ENCODE measurements at regions not wholly inside any gene's neighbourhood (a gene's known extent, or its start where the extent isn't known, plus 50 kb on each side); places are given as distances from the start of the nearest gene placed in this dataset.

DNA sequence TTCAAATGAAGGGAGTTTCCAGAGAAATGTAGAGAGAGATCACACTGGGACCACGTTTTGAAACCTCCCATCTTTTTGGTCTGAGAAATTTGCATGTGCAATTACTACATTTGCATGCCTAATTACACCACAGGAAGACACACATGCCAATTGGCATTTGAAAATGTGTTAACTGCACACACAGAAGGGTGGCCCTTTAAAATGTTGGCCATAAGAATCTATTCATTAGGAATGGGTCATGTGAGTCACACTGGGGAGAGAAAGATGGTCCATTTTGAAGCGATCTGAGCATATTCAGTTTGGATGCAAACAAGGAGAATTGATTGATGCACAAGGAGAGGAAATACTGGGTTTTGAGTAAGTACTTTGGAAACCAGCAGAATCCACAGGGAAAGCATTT is 1407.1 kb upstream of the ACVR2A start:
- TF ChIP-seq POLR2A (IDR thresholded peaks at IDR 0.05): no peak
- TF ChIP-seq, protein P1, sequence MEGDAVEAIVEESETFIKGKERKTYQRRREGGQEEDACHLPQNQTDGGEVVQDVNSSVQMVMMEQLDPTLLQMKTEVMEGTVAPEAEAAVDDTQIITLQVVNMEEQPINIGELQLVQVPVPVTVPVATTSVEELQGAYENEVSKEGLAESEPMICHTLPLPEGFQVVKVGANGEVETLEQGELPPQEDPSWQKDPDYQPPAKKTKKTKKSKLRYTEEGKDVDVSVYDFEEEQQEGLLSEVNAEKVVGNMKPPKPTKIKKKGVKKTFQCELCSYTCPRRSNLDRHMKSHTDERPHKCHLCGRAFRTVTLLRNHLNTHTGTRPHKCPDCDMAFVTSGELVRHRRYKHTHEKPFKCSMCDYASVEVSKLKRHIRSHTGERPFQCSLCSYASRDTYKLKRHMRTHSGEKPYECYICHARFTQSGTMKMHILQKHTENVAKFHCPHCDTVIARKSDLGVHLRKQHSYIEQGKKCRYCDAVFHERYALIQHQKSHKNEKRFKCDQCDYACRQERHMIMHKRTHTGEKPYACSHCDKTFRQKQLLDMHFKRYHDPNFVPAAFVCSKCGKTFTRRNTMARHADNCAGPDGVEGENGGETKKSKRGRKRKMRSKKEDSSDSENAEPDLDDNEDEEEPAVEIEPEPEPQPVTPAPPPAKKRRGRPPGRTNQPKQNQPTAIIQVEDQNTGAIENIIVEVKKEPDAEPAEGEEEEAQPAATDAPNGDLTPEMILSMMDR (IDR thresholded peaks at IDR 0.05): no peak
